ENCODE measurements at regions not wholly inside any gene's neighbourhood (a gene's known extent, or its start where the extent isn't known, plus 50 kb on each side); places are given as distances from the start of the nearest gene placed in this dataset.

GRCh38 chr5:89934069-89934468 is 475.5 kb downstream of the CETN3 start:
- Histone ChIP-seq H3K9ac (ENCODE audit: low read depth, low read length) (no peak overlapping the region), H3K27ac (ENCODE audit: low read length) (no peak overlapping the region), H3K36me3 (ENCODE audit: insufficient read depth, low read depth, low read length) (no peaks in the 10 kb centered on the region), H3K27me3 (ENCODE audit: insufficient read depth, low read length) (no peaks in the 10 kb centered on the region), H3K9me3 (ENCODE audit: insufficient read depth, low read depth, low read length) (no peaks in the 10 kb centered on the region), H3K4me3 (ENCODE audit: low read length) (no peak overlapping the region), H3K4me1 (ENCODE audit: insufficient read depth, low read length) (0 out of 2 replicates have a peak, but pooled peaks cover 3% of the 10 kb centered on the region)

- no peaks in the 10 kb centered on the region for H3K36me3 ChIP-seq (ENCODE audit: insufficient read depth, low read depth, low read length)
- no peak overlapping the region for H3K9ac ChIP-seq (ENCODE audit: low read depth, low read length)
- H3K4me3 ChIP-seq (ENCODE audit: low read length): no peak overlapping the region
- no peaks in the 10 kb centered on the region for H3K27me3 ChIP-seq (ENCODE audit: insufficient read depth, low read length)
- H3K27ac ChIP-seq (ENCODE audit: low read length): no peak overlapping the region
- H3K9me3 ChIP-seq (ENCODE audit: insufficient read depth, low read depth, low read length): no peaks in the 10 kb centered on the region
- H3K4me1 ChIP-seq (ENCODE audit: insufficient read depth, low read length): 0 out of 2 replicates have a peak, but pooled peaks cover 3% of the 10 kb centered on the region
Observed at GRCh38 chr5:89932771-89933181, 476.8 kb downstream of the CETN3 start.

- Histone ChIP-seq H3K27ac (ENCODE audit: low read length) (no peak overlapping the region), H3K9ac (ENCODE audit: low read depth, low read length) (no peak overlapping the region), H3K27me3 (ENCODE audit: insufficient read depth, low read length) (no peaks in the 10 kb centered on the region), H3K4me3 (ENCODE audit: low read length) (no peak overlapping the region), H3K4me1 (ENCODE audit: insufficient read depth, low read length) (0 out of 2 replicates have a peak, but pooled peaks cover 3% of the 10 kb centered on the region), H3K36me3 (ENCODE audit: insufficient read depth, low read depth, low read length) (no peaks in the 10 kb centered on the region), H3K9me3 (ENCODE audit: insufficient read depth, low read depth, low read length) (no peaks in the 10 kb centered on the region)
Observed at GRCh38 chr5:89930591-89931392, 478.8 kb downstream of the CETN3 start.

DNA sequence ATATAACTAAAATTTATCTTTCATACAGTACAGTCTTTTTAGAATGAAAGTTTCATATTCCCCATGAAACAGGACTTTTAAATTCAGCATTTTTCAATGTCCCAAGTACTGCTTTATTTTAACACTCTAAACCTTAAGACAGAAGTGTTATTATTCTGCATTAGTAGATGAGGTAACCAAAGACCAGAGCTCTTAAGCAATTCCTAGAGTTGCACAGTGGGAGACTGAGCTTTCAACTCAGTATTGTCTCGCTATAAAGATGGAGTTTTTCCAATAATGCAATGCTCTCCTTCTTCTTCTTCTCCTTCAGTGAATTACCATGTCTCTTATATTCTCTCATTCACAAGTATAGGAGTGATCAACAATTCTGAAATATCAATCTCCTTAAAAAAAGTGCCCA is 479.7 kb downstream of the CETN3 start:
- Histone ChIP-seq H3K27ac (ENCODE audit: low read length) (no peak overlapping the region), H3K36me3 (ENCODE audit: insufficient read depth, low read depth, low read length) (no peaks in the 10 kb centered on the region), H3K27me3 (ENCODE audit: insufficient read depth, low read length) (no peaks in the 10 kb centered on the region), H3K4me1 (ENCODE audit: insufficient read depth, low read length) (0 out of 2 replicates have a peak, but pooled peaks cover 3% of the 10 kb centered on the region), H3K9me3 (ENCODE audit: insufficient read depth, low read depth, low read length) (no peaks in the 10 kb centered on the region), H3K4me3 (ENCODE audit: low read length) (no peak overlapping the region), H3K9ac (ENCODE audit: low read depth, low read length) (no peak overlapping the region)

GRCh38 chr5:89929173-89929572 is 480.4 kb downstream of the CETN3 start:
- Histone ChIP-seq H3K36me3 (ENCODE audit: insufficient read depth, low read depth, low read length) (no peaks in the 10 kb centered on the region), H3K9ac (ENCODE audit: low read depth, low read length) (no peak overlapping the region), H3K4me3 (ENCODE audit: low read length) (no peak overlapping the region), H3K4me1 (ENCODE audit: insufficient read depth, low read length) (0 out of 2 replicates have a peak, but pooled peaks cover 3% of the 10 kb centered on the region), H3K9me3 (ENCODE audit: insufficient read depth, low read depth, low read length) (no peaks in the 10 kb centered on the region), H3K27ac (ENCODE audit: low read length) (no peak overlapping the region), H3K27me3 (ENCODE audit: insufficient read depth, low read length) (no peaks in the 10 kb centered on the region)

GRCh38 chr5:89922161-89922560 is 487.4 kb downstream of the CETN3 start:
- no peaks in the 10 kb centered on the region for H3K27me3 ChIP-seq (ENCODE audit: insufficient read depth, low read length)
- H3K27ac ChIP-seq (ENCODE audit: low read length): no peak overlapping the region
- no peaks in the 10 kb centered on the region for H3K36me3 ChIP-seq (ENCODE audit: insufficient read depth, low read depth, low read length)
- H3K9me3 ChIP-seq (ENCODE audit: insufficient read depth, low read depth, low read length): no peaks in the 10 kb centered on the region
- no peak overlapping the region for H3K9ac ChIP-seq (ENCODE audit: low read depth, low read length)
- H3K4me3 ChIP-seq (ENCODE audit: low read length): no peak overlapping the region
- no peaks in the 10 kb centered on the region for H3K4me1 ChIP-seq (ENCODE audit: insufficient read depth, low read length)

DNA sequence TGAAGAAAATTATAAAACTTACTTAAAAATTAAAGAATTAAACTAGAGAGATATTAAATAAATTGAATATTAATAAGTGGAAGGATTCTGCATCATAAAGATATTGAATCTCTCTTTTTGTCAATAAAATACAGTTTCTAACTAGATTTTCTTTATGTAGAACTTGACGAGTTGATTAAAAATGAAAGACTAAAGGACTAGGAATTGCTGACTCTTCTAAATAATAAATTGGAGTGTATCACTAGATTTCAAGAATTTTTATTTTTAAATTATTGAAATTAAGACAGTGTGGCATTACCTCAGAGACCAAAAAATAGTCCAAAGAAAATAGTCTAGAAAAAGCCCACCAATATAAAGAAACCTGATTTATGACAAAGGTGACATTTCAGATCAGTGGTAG is 492.4 kb downstream of the CETN3 start:
- no peaks in the 10 kb centered on the region for H3K27me3 ChIP-seq (ENCODE audit: insufficient read depth, low read length)
- no peaks in the 10 kb centered on the region for H3K9me3 ChIP-seq (ENCODE audit: insufficient read depth, low read depth, low read length)
- H3K36me3 ChIP-seq (ENCODE audit: insufficient read depth, low read depth, low read length): no peaks in the 10 kb centered on the region
- H3K4me3 ChIP-seq (ENCODE audit: low read length): no peak overlapping the region
- no peak overlapping the region for H3K27ac ChIP-seq (ENCODE audit: low read length)
- no peaks in the 10 kb centered on the region for H3K4me1 ChIP-seq (ENCODE audit: insufficient read depth, low read length)
- H3K9ac ChIP-seq (ENCODE audit: low read depth, low read length): no peak overlapping the region

DNA sequence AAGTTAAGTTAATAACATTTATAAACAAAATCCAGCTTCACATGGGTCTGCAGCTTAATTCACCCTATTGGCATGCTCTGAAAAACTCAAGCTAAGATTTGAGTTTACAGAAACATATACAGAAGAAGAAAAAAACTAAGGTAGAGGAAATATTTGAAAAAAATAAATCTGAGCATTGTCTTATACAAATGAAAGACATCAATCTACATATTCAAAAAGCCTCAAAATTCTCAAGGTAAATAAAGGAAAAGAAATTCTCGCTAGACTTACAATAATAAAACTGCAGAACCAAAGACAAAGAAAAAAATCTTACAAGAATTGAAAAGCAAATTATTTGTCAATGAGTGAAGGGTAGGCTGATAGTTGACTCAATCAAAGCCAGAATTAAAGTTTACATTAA is 493.4 kb downstream of the CETN3 start:
- H3K9me3 ChIP-seq (ENCODE audit: insufficient read depth, low read depth, low read length): no peaks in the 10 kb centered on the region
- H3K9ac ChIP-seq (ENCODE audit: low read depth, low read length): no peak overlapping the region
- no peak overlapping the region for H3K4me3 ChIP-seq (ENCODE audit: low read length)
- no peaks in the 10 kb centered on the region for H3K4me1 ChIP-seq (ENCODE audit: insufficient read depth, low read length)
- H3K27ac ChIP-seq (ENCODE audit: low read length): no peak overlapping the region
- H3K27me3 ChIP-seq (ENCODE audit: insufficient read depth, low read length): no peaks in the 10 kb centered on the region
- no peaks in the 10 kb centered on the region for H3K36me3 ChIP-seq (ENCODE audit: insufficient read depth, low read depth, low read length)

- Histone ChIP-seq H3K4me3 (ENCODE audit: low read length) (no peak overlapping the region), H3K27ac (ENCODE audit: low read length) (no peak overlapping the region), H3K36me3 (ENCODE audit: insufficient read depth, low read depth, low read length) (no peaks in the 10 kb centered on the region), H3K27me3 (ENCODE audit: insufficient read depth, low read length) (no peaks in the 10 kb centered on the region), H3K9me3 (ENCODE audit: insufficient read depth, low read depth, low read length) (no peaks in the 10 kb centered on the region), H3K9ac (ENCODE audit: low read depth, low read length) (no peak overlapping the region), H3K4me1 (ENCODE audit: insufficient read depth, low read length) (no peaks in the 10 kb centered on the region)
Observed at GRCh38 chr5:89908876-89909275, 500.7 kb downstream of the CETN3 start.

- no peak overlapping the region for H3K27ac ChIP-seq (ENCODE audit: low read length)
- H3K4me1 ChIP-seq (ENCODE audit: insufficient read depth, low read length): no peaks in the 10 kb centered on the region
- H3K9me3 ChIP-seq (ENCODE audit: insufficient read depth, low read depth, low read length): no peaks in the 10 kb centered on the region
- no peak overlapping the region for H3K4me3 ChIP-seq (ENCODE audit: low read length)
- H3K36me3 ChIP-seq (ENCODE audit: insufficient read depth, low read depth, low read length): no peaks in the 10 kb centered on the region
- H3K9ac ChIP-seq (ENCODE audit: low read depth, low read length): no peak overlapping the region
- no peaks in the 10 kb centered on the region for H3K27me3 ChIP-seq (ENCODE audit: insufficient read depth, low read length)
Observed at GRCh38 chr5:89904442-89904841, 505.1 kb downstream of the CETN3 start.

DNA sequence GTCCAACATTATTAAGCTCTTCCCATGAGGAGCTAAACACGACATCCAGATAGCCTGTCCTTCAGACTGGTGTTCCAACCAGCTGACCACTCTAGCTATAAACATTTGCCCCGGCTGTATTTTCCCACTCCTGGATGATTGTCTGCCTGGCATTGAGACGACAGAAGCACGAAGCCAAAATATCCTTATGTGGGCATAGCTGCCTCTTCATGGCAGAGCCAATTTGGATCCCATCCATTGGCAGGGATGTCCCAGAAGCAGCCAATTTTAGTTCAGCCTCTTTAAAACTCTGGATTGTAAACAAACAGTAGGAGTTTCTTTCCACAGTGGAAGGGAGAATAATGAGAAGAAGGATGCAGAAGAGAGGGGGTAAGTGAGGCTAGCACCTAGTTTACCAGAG is 507.6 kb downstream of the CETN3 start:
- no peak overlapping the region for H3K4me3 ChIP-seq (ENCODE audit: low read length)
- no peaks in the 10 kb centered on the region for H3K4me1 ChIP-seq (ENCODE audit: insufficient read depth, low read length)
- no peaks in the 10 kb centered on the region for H3K36me3 ChIP-seq (ENCODE audit: insufficient read depth, low read depth, low read length)
- H3K27ac ChIP-seq (ENCODE audit: low read length): no peak overlapping the region
- H3K9me3 ChIP-seq (ENCODE audit: insufficient read depth, low read depth, low read length): no peaks in the 10 kb centered on the region
- H3K9ac ChIP-seq (ENCODE audit: low read depth, low read length): no peak overlapping the region
- no peaks in the 10 kb centered on the region for H3K27me3 ChIP-seq (ENCODE audit: insufficient read depth, low read length)

- H3K9ac ChIP-seq (ENCODE audit: low read depth, low read length): no peak overlapping the region
- no peaks in the 10 kb centered on the region for H3K36me3 ChIP-seq (ENCODE audit: insufficient read depth, low read depth, low read length)
- H3K9me3 ChIP-seq (ENCODE audit: insufficient read depth, low read depth, low read length): no peaks in the 10 kb centered on the region
- H3K27me3 ChIP-seq (ENCODE audit: insufficient read depth, low read length): no peaks in the 10 kb centered on the region
- no peak overlapping the region for H3K4me3 ChIP-seq (ENCODE audit: low read length)
- H3K27ac ChIP-seq (ENCODE audit: low read length): no peak overlapping the region
- no peaks in the 10 kb centered on the region for H3K4me1 ChIP-seq (ENCODE audit: insufficient read depth, low read length)
Observed at GRCh38 chr5:89901346-89901745, 508.2 kb downstream of the CETN3 start.

Data from iPS-20b (cell line).